GM23338 (cell line): ENCODE measurements at regions not wholly inside any gene's neighbourhood (a gene's known extent, or its start where the extent isn't known, plus 50 kb on each side); places are given as distances from the start of the nearest gene placed in this dataset.

Experiments
- ATAC-seq: fragments of 200-7000 bp; cut with Tn5 transposase; 3 replicates; pipeline ENCODE4 v1.9.1; 2020
- DNase-seq: peaks from one replicate; pipeline ENCODE4 v3.0.0-alpha.2; 2015; ENCODE audit warnings: low spot score
- H2AFZ ChIP-seq: fragments of 200-600 bp; sonication (generic); 2 replicates; pipeline ENCODE4 v1.8.0; 2016; ENCODE audit warnings: antibody characterized with exemption, mild to moderate bottlenecking, moderate library complexity
- H3F3A ChIP-seq: fragments of 200-600 bp; sonication (generic); replicated peaks from 2 replicates; pipeline ENCODE4 v1.8.0; 2017; ENCODE audit warnings: antibody characterized with exemption, mixed run types, low read depth
- H3K27ac ChIP-seq: fragments of 200-600 bp; sonication (generic); 2 replicates; pipeline ENCODE4 v1.6.1; 2016; ENCODE audit warnings: low read depth
- H3K27me3 ChIP-seq: fragments of 200-600 bp; sonication (generic); 2 replicates; pipeline ENCODE4 v1.8.0; 2016; ENCODE audit warnings: mild to moderate bottlenecking, mixed run types, moderate library complexity; ENCODE audit not compliant: insufficient read depth
- H3K36me3 ChIP-seq: fragments of 200-600 bp; sonication (generic); 2 replicates; pipeline ENCODE4 v1.8.0; 2016; ENCODE audit warnings: mild to moderate bottlenecking; ENCODE audit not compliant: insufficient read depth
- H3K4me1 ChIP-seq: fragments of 200-600 bp; sonication (generic); 2 replicates; pipeline ENCODE4 v1.8.0; 2016; ENCODE audit warnings: mild to moderate bottlenecking, moderate library complexity; ENCODE audit not compliant: insufficient read depth
- H3K4me2 ChIP-seq: fragments of 200-600 bp; sonication (generic); 2 replicates; pipeline ENCODE4 v1.7.1; 2017; ENCODE audit warnings: mixed run types
- H3K4me3 ChIP-seq: fragments of 200-600 bp; sonication (generic); 2 replicates; pipeline ENCODE4 v1.6.1; 2016; ENCODE audit warnings: mixed run types
- H3K79me2 ChIP-seq: fragments of 200-600 bp; sonication (generic); replicated peaks from 2 replicates; pipeline ENCODE4 v1.8.0; 2017; ENCODE audit warnings: mild to moderate bottlenecking; ENCODE audit not compliant: insufficient read depth
- H3K9me2 ChIP-seq: fragments of 200-600 bp; sonication (generic); 2 replicates; pipeline ENCODE4 v1.8.0; 2017; ENCODE audit not compliant: insufficient read depth
- H4K20me1 ChIP-seq: fragments of 200-600 bp; sonication (generic); replicated peaks from 2 replicates; pipeline ENCODE4 v1.8.0; 2017; ENCODE audit warnings: mild to moderate bottlenecking; ENCODE audit not compliant: insufficient read depth
- H3K27ac Mint-ChIP-seq: 2 replicates; pipeline ENCODE4 v1.8.0; 2020; ENCODE audit warnings: inconsistent platforms, mild to moderate bottlenecking, moderate library complexity, mixed read lengths
- H3K27me3 Mint-ChIP-seq: 3 replicates; pipeline ENCODE4 v1.8.0; 2022; ENCODE audit warnings: low read depth, mild to moderate bottlenecking, moderate library complexity, mixed read lengths, inconsistent platforms; ENCODE audit not compliant: insufficient read depth, poor library complexity
- H3K36me3 Mint-ChIP-seq: 3 replicates; pipeline ENCODE4 v1.8.0; 2021; ENCODE audit warnings: low read depth, mild to moderate bottlenecking, inconsistent platforms, moderate library complexity, mixed read lengths
- H3K4me1 Mint-ChIP-seq: 3 replicates; pipeline ENCODE4 v1.8.0; 2020; ENCODE audit warnings: mild to moderate bottlenecking, inconsistent platforms, mixed read lengths
- H3K4me3 Mint-ChIP-seq: 3 replicates; pipeline ENCODE4 v1.8.0; 2021; ENCODE audit warnings: moderate library complexity, mild to moderate bottlenecking, inconsistent platforms, mixed read lengths
- H3K9me3 Mint-ChIP-seq: 3 replicates; pipeline ENCODE4 v1.8.0; 2020; ENCODE audit warnings: moderate library complexity, mild to moderate bottlenecking, inconsistent platforms, mixed read lengths
- CREB1 ChIP-seq: fragments of 250-450 bp; sonication (Bioruptor Pico); IDR thresholded peaks from 2 replicates; pipeline ENCODE4 v1.5.0; 2020; ENCODE audit warnings: low read depth, mild to moderate bottlenecking, moderate library complexity
- ETS1 ChIP-seq: IDR thresholded peaks from 2 replicates; pipeline ENCODE4 v1.6.1; 2016; ENCODE audit warnings: antibody characterized with exemption
- EZH2phosphoT487 ChIP-seq: fragments of 200-600 bp; sonication (generic); IDR thresholded peaks from one replicate; pipeline ENCODE4 v1.8.1; 2018; ENCODE audit warnings: antibody characterized with exemption; ENCODE audit not compliant: unreplicated experiment
- JUNB ChIP-seq: IDR thresholded peaks from one replicate; pipeline ENCODE4 v1.6.1; 2016; ENCODE audit warnings: antibody characterized with exemption; ENCODE audit not compliant: unreplicated experiment
- NANOG ChIP-seq: IDR thresholded peaks from 2 replicates; pipeline ENCODE4 v1.6.1; 2016; ENCODE audit warnings: antibody characterized with exemption, borderline replicate concordance
- POLR2AphosphoS5 ChIP-seq: IDR thresholded peaks from 2 replicates; pipeline ENCODE4 v1.6.1; 2016; ENCODE audit warnings: antibody characterized with exemption, low read depth
- REST ChIP-seq: IDR thresholded peaks from one replicate; pipeline ENCODE4 v1.6.1; 2018; ENCODE audit warnings: antibody characterized with exemption; ENCODE audit not compliant: unreplicated experiment
- STAT1 ChIP-seq: IDR thresholded peaks from one replicate; pipeline ENCODE4 v1.6.1; 2016; ENCODE audit warnings: antibody characterized with exemption; ENCODE audit not compliant: unreplicated experiment
- ZNF114 ChIP-seq: fragments of 250-450 bp; sonication (Bioruptor Pico); IDR thresholded peaks from 2 replicates; pipeline ENCODE4 v1.5.0; 2020; ENCODE audit warnings: mild to moderate bottlenecking, moderate library complexity
- ZNF331 ChIP-seq: fragments of 250-450 bp; sonication (Bioruptor Pico); IDR thresholded peaks from 2 replicates; pipeline ENCODE4 v1.5.0; 2020; ENCODE audit warnings: low read depth, mild to moderate bottlenecking, moderate library complexity
- ZNF462 ChIP-seq: fragments of 250-450 bp; sonication (Bioruptor Pico); IDR thresholded peaks from 2 replicates; pipeline ENCODE4 v1.5.0; 2020; ENCODE audit warnings: mild to moderate bottlenecking, moderate library complexity

DNA sequence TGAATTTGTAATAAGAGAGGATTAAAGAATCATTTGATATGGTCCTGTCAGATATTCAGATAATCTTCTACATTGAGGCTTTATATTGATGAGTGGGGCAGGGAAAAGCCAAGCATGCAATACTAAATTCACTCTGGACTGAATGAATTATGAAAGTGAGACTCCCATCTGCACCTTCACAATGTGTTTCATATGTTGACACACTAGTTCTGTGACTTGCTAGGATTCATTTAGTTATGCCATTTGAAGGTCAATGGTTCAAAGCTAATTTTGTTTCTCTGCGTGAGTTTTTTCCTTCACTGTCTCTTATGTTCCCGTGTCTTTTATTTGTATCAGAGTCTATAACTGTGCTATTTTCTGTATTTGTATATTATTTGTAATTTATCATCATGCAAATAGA lies 1332.5 kb downstream of the KCNT2 start (continued):
- TF ChIP-seq POLR2AphosphoS5: no peak

- Histone ChIP-seq H3K27ac (no peak overlapping the region), H3K4me3 (no peak overlapping the region), H3K4me1 (no peaks in the 10 kb centered on the region), H3K4me2 (no peak overlapping the region), H3K9me2 (no peaks in the 10 kb centered on the region), H3K79me2 (no peaks in the 10 kb centered on the region), H4K20me1 (no peaks in the 10 kb centered on the region), H3F3A (no peaks in the 10 kb centered on the region), H2AFZ (no peak overlapping the region), H3K36me3 (no peaks in the 10 kb centered on the region), H3K27me3 (no peaks in the 10 kb centered on the region)
- no peaks in the 10 kb centered on the region for H3K36me3 Mint-ChIP-seq
- H3K27ac Mint-ChIP-seq: no peak overlapping the region
- no peaks in the 10 kb centered on the region for H3K27me3 Mint-ChIP-seq
- H3K4me3 Mint-ChIP-seq: no peak overlapping the region
- TF ChIP-seq POLR2AphosphoS5 (no peak), ZNF331 (CRISPR knock-in tag) (no peak), ETS1 (no peak), CREB1 (CRISPR knock-in tag) (no peak), REST (no peak), ZNF114 (CRISPR knock-in tag) (no peak), NANOG (no peak), JUNB (no peak), ZNF462 (CRISPR knock-in tag) (no peak), STAT1 (no peak), EZH2phosphoT487 (no peak)
- DNase-seq (no peak), ATAC-seq (no peak)
- no peaks in the 10 kb centered on the region for H3K9me3 Mint-ChIP-seq
- no peaks in the 10 kb centered on the region for H3K4me1 Mint-ChIP-seq
These were observed 1356.3 kb downstream of the KCNT2 start for GRCh38 chr1:195251900-195252299.
